ENCODE measurements at regions not wholly inside any gene's neighbourhood (a gene's known extent, or its start where the extent isn't known, plus 50 kb on each side); places are given as distances from the start of the nearest gene placed in this dataset.

DNA sequence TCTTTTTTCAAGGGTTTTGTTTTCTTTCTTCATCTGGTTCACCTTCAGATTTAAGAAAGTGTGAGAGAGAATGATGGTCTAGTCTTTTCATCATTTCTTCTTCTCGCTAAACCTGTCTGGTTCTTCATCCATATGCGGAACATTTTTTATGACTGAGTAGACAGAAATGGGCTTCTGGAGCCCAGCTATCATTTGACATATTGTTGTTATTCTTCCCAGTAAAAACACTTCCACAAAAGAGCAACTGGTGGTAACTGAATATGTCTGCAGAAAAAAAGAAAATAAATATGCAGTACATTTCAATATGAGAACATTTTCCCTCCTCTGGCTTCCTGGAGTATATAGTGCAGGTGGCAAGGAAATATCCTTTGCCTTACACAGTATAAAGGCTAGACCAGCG is 209.5 kb downstream of the JCAD start:
- DNase-seq: no peak

DNA sequence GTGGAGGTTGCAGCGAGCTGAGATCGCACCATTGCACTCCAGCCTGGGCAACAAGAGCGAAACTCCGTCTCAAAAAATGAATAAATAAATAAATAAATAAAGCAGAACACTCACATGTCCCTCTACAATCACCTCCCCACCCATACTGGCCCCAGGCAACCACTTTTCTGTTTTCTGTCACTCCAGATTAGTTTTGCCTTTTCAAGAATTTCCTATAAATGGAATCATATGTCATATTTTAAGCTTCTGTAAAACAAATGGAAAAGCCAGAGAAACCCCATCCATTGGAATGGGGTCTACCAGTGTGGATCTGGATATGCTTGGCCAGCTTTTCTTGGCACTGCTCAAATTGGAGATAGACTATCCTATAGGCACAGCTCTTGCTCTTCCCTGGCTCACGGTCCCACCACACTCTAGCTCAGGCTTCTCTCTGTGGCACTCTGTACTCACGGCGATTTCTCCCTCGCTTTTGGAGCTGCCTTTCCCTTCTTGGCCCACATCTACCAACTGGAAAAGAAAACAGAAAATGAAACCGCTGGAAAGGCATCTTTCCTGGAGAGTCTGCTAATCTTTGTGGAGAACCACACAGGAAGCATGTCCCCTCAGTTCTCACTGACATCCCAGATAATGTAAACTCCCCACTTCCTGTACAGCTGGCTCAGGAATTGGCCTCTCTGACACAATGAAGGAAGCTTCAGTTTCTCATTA is 210.1 kb downstream of the JCAD start:
- no peak for DNase-seq

DNA sequence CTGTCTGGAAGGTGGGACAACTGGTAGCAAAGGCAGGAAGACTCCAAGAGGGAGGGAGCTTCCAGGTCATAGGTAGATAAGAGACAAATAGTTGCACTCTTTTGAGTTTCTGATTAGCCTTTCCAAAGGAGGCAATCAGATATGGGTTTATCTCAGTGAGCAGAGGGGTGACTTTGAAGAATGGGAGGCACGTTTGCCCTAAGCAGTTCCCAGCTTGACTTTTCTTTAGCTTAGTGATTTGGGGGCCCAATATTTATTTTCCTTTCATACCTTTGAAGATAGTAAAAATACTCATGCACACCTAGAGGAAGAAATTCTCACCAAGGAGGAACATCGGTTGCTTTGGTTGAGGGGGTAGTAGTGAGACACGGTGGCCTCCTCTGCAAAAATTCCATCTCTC is 212.1 kb upstream of the SVIL start:
- DNase-seq: no peak

DNA sequence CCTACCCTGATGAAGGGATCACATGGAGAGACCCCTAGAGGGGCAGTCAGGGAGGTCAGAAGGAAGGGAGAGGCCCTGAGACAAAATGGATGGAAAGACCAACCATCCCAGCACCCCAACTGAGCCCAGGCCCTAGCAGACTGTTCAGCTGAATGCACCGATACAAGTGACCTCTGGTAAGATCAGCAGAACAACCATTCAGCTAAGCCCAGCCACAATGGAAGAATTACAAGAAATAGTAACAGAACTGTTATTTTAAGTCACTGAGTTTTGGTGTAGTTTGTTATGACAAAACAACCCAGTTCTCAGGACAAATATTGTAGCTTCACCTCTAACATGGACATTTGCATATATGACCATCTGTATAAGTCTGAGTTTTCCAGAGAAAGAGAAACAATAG is 210.4 kb upstream of the SVIL start:
- no peak for DNase-seq

DNA sequence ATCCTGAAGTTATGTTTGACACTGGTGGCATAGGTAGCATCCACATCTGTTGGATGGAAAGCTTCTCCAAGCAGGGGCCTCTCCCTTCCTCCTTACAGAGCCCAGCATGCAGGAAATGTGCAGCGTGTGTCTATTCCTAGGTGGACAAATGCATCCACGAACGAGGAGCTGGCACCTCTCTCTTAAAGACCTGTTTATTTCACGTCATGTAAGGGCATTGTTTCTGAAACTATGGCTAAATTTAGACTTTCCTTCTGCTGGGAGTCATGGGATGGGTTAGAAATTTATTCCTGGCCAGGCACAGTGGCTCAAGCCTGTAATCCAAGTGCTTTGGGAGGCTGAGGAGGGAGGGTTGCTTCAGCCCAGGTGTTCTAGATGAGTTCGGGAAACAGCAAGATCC is 208.4 kb upstream of the SVIL start:
- no peak for DNase-seq

DNA sequence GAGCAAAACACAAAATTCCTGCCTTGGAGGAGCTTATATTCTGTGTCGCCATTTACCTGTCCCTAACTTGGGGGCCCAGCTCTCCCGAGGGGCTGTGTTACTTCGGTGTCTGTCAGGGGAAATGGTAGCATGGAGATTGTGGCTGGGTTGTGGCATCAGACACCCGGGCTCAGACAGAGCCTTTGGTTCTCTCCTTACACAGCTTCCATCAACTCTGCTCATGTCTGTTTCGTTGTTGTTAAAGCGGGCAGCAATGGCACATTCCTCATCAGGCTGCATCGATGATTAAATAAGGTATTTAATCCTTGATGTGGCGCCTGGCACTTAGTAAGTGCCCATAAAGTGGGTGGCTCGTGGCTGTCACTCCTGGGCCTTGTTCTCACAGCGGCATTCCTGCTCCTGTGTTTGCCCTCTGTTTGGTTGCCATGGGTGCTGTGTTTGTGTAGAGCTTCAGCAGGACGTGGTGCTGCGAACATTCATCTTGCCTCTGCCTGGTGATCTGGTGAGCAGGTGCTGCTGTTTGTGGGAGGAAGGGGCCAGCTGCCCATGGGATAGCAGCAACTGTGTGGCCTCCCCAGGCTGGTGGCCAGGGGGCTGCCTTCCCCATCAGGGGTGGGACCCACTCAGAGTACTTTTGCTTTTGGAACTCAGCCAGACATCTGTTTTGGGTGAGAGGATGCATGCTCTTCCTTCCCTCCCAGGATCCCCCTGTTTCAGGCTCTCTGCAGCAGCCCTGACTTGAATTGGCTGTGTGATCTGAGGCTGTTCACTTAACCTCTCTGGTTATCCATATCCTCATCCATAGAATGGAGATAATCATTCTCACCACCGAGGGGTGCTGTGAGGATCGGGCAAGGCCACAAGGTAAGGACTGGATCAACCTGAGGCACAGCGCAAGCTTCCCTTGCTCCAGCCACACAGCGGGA is 207.2 kb upstream of the SVIL start:
- no peak for DNase-seq

DNA sequence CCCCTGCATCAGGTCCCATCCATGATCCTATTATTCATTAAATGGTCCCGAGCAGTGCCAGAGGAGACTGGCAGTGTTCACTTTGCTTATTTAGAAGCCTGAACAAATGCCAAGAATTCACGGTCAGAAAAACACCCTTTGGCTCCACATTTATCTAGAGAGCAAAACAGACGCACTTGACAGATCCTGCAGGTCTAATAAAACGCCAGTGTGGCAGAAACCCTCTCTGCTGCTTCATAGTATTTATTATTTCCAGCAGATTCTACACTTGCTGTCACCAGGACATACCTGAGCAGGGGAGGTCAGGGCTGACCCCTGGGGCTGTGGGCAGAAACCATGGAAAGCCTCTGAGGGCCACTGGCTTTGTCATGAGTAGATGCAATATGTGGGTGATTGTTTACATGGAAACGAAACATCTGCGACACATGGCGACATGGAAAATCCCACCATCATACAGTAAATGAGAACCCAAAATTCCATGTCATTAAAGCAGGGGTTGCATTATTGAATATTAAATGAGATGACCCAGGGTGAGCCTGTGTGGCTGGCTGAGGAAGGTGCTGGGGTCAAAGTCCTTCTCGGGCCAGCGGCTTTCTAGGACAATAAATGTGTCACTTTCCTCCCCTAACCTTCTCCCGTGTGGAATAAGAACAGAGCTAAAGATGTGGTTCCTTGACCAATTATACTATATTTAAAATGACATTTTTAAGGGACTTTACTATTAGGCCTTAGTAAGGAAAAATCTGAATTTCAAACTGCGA is 205.9 kb upstream of the SVIL start:
- no peak for DNase-seq

DNA sequence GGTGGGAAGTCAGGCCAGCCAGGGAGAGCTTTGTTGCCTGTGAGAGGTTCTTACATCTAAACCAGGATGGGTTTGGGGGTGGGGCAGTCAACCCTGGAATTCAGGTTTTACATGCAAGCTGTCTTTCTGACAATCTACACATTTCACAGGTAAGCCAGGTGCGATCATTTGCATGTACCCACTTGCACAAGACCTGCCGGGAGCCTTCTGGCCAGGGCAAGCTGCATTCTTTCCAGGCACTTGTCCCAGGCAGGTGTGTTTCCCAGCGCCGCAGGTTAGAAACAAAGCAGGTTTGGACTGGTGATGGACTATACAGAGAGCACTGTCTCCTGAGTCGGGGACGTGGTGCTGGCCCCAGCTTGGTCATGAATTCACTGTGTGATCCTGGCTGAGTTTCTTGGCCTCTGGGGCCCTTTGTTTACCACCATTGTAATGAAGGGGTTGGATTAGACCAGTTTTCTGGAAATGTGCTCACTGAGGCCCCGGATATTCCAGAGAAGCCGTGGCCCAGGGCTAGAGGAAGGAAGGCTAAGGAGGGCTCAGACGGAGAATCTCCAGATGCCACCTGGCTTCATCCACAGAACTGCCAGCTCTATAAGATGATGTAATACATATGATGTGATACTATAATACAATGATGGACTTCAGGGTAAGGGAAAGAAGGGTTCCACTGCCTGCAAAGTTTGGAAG is 205.2 kb upstream of the SVIL start:
- no peak for DNase-seq

DNA sequence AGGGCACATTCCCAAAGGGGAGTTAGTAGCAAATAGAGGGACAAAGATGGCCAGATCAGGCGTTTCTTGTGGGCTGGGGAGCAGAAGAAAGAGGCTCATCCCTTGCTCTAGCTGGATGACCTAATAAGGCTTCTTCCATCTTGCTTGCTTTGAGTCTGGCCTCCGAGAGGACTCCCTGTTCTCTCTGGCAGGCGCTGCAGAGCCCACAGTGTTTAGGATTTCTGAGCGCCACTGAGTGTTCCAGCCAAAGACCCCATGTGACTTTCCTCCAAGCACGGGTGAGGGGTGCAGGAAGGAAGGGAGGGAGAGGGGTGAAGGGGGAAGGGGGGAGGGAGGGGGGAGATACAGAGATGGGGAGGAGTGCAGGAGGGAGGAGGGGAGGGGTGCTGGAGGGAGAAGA is 203.8 kb upstream of the SVIL start:
- no peak for DNase-seq

DNA sequence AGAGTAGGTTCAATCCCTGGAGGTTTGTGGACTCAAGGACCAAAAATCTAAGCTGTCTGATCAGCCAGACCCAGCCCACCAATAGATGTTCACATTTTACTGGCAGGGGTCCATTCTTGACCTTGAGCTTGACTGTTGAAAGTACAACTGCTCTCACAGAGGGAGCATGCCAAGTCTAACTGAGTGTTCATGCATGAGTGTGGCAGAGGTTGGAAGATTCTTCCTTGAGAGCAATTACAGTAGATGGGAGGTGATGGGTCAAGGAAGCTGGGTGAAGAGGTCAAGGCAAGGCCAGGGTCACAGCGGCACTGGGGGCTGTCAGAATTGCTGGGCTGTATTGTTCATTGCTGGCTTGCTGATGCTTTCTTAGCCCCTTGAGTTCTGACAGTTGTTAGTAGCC is 202.8 kb upstream of the SVIL start:
- no peak for DNase-seq

DNA sequence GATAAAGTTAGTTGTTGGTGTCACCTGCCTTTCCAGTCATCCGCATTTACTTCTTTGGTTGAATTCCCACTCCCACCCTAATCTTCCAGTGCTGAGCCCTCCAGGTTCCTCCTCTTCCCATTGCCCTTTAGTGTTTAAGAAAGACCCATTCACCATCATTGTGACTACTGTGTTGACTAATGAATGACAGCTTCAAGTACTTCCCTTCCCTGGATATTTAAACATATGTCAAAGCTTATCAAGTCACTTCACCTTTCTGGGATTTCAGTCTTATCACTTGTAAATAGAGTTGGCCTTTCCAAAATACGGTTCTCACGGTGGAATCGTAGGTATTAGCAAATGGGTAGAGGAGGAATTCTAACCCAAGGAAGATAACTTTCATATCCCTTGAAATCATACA is 201.6 kb upstream of the SVIL start:
- no peak for DNase-seq

DNA sequence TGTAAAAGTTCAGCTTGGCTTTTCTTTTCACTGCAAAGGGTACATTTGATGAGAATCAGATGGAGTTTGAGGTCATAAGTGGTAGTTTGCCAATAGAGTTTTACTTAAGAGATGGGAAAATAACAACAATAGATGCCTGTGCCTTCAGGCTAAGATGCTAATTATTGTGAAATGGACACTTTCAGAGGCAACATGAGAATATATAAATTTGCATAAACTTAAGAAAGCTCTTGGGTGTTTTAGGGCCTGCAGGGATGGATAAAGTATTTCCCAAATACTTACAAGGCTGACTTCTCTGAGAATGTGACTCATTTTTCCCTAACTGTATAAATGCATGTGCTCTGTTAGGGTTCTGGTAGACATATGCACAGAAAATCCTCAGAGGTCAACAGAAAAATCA is 200.3 kb upstream of the SVIL start:
- DNase-seq: no peak

DNA sequence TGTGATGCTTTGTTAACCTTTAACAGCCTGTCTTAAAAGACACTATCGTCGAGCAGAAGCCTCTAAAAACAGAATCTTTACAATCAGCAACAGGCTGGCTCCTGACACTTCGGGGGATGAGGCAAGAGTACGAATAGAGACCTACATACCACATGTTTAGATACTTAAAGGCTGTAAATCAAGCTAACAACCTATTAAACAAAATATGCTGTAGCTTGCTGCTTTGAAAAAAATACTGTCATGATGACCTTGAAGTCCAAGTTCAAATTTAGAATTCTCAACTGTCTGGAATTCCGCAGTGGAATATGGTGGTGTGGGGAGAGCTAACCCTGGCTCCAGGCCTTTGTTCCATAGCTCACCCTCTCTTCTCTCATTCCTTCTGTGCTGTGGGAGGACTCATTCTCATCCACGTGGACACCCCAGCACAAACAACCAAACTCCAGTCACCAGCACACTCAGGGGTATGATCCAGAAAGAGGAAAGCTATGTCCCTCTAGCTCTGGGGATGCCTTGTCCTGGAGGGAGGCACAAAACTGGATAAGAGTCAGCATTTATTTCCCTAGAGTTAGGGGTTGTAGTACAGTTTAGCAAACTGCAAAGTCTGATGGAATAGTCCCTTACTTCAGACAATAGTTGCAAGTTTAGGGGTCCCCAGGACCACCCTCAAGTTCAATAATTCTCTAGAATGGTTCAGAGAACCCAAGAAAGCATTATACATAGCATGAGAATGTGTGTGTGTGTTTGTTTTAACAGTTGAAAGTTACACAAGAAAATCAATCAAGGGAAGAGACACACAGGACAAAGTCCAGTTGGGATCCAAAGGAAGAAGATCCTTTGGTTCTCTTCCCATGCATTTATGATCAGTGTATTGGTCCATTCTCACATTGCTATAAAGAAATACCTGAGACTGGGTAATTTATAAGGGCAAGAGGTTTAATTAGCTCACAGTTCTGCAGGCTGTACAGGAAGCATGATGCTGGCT is 196.1 kb upstream of the SVIL start:
- DNase-seq: no peak

DNA sequence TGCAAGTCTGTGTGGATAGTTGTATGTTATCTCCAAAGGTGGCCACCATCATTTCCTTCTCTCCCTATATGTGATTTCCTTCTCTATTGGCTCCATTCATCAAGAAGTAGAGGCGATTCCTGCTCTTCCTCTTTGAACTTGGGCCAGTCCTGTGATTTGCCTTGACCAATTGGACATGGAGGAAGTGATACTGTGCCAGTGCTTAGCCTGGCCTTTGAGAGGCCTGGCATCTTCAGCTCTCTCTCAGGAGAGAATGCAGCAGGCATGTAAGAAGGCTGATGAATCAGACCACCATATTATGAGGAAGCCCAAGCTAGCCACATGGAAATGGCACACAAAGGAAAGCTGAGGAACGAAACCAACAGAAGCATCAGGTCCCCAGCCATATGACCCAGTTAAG is 195.0 kb upstream of the SVIL start:
- no peak for DNase-seq

DNA sequence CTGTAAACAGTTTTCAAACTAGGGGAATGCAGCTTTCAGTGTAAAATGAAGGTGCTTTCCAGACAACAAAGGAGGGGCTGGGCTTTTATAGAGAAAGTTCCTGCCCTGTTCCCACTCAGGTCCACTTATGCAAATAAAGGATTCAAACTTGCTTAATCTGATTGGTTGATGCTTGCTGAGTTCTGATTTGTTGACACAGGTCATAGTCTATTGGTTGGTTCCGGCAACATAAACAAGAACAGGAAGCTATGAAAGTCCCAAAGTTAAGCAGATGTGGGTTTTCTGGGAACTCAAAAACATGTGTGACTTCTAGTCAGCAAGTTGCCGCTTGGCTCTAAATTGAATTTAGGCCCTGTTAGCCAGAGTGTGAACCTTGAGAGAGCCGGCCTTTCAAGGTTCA is 194.2 kb upstream of the SVIL start:
- no peak for DNase-seq

DNA sequence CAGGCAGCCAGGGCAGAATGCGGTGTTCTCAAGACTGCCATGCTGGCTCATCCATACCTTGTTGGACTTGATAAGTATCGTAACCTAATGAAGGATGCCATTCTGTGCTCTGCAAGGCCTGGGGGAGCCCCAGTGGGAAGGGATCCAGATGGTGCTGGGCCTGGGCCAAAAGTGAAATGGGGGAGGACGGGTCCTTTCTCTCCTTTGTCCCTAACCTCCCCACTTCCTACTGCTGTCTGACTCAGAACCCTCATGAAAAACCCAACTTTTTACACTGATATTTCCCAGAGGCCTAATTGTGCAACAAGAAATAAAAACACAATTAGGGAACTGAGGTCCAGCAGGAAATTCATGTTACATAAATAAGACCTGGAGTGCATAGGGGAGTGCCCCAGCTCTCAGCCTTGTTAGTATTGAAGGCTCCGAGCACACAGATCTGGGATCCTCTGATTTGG is 193.7 kb upstream of the SVIL start:
- DNase-seq: no peak

DNA sequence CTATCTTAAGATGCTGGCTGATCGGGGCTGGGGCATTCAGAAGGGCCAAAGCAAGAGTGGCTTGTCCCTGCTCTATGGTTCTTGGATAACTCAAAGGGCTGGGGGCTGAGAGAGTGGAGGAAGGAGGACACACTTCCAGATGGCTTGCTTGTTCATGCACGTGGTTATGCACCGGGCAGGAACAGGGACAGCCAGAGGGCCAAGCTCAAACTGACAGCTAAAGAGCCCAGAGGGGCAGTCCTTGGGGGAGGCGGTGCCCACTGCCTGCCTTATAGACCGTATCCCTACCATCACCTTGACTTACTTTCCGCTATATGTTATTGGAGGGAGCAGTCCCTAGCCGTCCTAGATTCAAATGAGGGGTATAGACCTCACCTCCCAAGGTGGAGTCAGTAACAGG is 192.7 kb upstream of the SVIL start:
- no peak for DNase-seq

DNA sequence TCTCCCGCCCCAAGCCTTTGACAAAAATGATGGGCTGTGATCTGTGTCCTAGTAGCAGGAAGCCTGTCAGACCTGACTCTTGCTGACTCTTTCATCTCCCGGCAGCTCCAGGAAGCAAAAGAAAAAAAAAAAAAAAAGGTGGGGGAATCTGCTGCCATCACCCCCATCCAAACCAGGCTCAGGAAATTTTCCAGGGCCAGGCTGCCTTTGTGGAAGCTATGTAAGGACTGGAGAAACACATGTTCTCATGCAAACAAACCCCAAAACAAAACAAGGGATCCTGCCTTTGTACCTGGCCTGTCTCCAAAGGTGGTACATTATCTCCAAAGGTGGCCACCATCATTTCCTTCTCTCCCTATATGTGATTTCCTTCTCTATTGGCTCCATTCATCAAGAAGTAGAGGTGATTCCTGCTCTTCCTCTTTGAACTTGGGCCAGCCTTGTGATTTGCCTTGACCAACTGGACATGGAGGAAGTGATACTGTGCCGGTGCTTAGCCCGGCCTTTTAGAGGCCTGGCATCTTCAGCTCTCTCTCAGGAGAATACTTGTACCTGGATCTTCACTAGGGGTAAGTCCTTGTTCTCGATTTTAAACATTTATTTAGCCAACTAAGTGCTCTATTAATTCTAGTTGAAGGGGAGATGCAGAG is 192.2 kb upstream of the SVIL start:
- DNase-seq: no peak

DNA sequence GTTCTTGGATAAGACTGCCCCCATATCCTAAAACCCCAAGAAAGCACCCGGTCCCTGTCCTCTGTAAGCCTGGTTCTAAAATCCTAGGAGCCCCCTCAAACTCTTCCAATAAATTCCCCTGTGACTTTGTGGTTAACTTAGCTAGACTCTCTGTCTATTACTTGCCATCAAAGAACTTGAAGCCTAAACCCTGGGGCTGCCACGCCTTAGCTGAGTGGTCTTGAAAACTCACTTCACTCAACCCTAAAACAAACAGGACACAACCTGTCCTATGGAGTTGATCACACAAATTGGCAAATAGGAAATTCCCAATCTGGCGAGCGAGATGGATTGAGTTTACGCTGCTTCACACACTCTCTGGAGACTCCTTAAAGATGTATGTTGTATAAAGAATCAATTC is 191.4 kb upstream of the SVIL start:
- DNase-seq: no peak

DNA sequence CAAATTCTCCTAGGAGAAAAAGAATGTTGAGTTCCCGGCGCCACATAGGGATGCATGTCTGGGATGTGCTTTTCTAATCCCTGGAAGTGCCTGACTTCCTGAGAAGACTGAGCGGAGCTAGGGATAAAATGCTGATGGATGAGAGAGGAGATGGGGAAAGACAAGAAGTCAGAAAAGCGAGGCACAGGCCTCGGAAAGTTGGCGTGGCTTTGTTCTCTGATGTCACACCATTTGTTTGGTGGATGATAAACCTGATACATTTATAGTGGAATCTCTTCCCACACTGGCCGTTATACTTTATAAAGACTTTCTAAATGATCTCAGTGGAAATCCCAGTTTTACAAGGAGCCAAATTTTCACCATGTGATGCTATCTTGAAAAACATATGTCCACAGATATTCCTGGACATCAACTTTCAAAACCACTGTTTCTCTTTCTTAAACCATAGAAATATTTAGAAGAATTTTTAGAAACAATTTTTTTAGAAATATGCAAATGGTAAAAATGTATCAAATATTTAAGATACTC is 188.8 kb upstream of the SVIL start:
- no peak for DNase-seq

DNA sequence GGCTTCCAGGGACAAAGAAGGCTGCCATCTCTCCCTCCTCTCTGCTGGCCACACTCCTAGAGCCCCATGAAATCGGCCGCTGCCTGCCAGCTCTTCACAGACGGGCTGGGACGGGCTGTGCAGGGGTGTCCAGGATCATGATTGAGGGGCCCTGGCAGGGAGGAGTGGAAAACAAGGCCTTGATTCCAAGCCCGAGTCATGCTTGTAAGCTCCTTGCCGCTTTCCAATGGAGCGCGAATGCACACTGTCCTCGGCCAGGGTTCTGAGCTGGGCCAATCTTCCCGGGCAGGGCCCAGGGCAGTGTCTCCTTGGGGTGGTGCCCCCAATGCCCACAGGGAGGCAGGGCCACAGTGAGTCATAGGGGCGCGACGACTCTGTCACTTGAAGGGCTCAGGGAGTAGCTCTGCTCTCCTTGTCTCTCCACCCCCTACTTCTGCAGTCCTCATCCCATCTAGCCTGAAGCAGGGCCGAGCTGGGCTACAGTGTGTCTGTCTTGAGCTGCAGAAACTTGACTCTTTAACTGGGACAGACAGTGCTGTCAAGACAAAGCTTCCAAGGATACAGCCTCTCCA is 186.2 kb upstream of the SVIL start:
- no peak for DNase-seq

All from activated CD8-positive, alpha-beta memory T cell treated with anti-CD3 and anti-CD28 coated beads, Interleukin-2, amount 50 U/mL, for 4 hours (primary cell).